GM12878 (cell line): ENCODE measurements at regions not wholly inside any gene's neighbourhood (a gene's known extent, or its start where the extent isn't known, plus 50 kb on each side); places are given as distances from the start of the nearest gene placed in this dataset.

Experiments used
- ATAC-seq: fragments of 200-7000 bp; cut with Tn5 transposase; 3 replicates; pipeline ENCODE4 v1.9.1; 2020; ENCODE audit warnings: mild to moderate bottlenecking, moderate library complexity
- BruUV-seq: library from RNA; stranded (reverse); fragments of 400-500 nt; replicated peaks from 2 replicates; lab custom pipeline; 2021; lab: Mats Ljungman, UMichigan
- CTCF ChIA-PET: fragments of 300-600 bp; sonication (Branson Sonifier 250); formaldehyde crosslinking; extraction: SDS; loops from one replicate; lab custom pipeline; 2021; ENCODE audit warnings: inconsistent platforms; lab: Yijun Ruan, JAX
- POLR2A ChIA-PET: fragments of 350-600 bp; formaldehyde crosslinking; extraction: SDS; loops from one replicate; lab custom pipeline; 2021; ENCODE audit warnings: inconsistent platforms; lab: Charles Lee
- RAD21 ChIA-PET: fragments of 300-600 bp; sonication (Branson Sonifier 250); formaldehyde crosslinking; loops from one replicate; lab custom pipeline; 2023; ENCODE audit warnings: antibody characterized with exemption; ENCODE audit not compliant: unreplicated experiment; lab: Charles Lee
- SMC1A ChIA-PET: fragments of 300-600 bp; sonication (Branson Sonifier 250); formaldehyde crosslinking; loops from one replicate; lab custom pipeline; 2023; ENCODE audit not compliant: unreplicated experiment, uncharacterized antibody; lab: Charles Lee
- DNase-seq: peaks from one replicate; pipeline ENCODE4 v3.0.0-alpha.2; 2011; ENCODE audit warnings: low read depth, low spot score
- FAIRE-seq: peaks from 3 replicates; lab custom pipeline; 2011; peaks lifted over from hg19 to GRCh38; lab: Jason Lieb, UNC
- H2AFZ ChIP-seq: 2 replicates; pipeline ENCODE4 v1.6.0; 2011; ENCODE audit warnings: low read depth, low read length, control low read depth; ENCODE audit not compliant: control insufficient read depth
- H3K27ac ChIP-seq: 2 replicates; pipeline ENCODE4 v1.5.1; 2011; ENCODE audit warnings: control low read depth; ENCODE audit not compliant: control insufficient read depth, insufficient read depth
- H3K27me3 ChIP-seq, 2 experiments: replicated peaks in 1 of 2; 2 replicates each; pipeline versions ENCODE4 v1.6.0 to v1.6.1; 2011; ENCODE audit warnings: low read length in 1 of 2; ENCODE audit not compliant: control insufficient read depth in 2 of 2, insufficient read depth in 2 of 2
- H3K36me3 ChIP-seq, 2 experiments: 2 replicates each; pipeline ENCODE4 v1.5.1; 2011; ENCODE audit warnings: low read length in 1 of 2; ENCODE audit not compliant: control insufficient read depth in 2 of 2, insufficient read depth in 2 of 2
- H3K4me1 ChIP-seq: 2 replicates; pipeline ENCODE4 v1.6.1; 2011; ENCODE audit warnings: mild to moderate bottlenecking, low read length, moderate library complexity, mixed read lengths; ENCODE audit not compliant: control insufficient read depth, insufficient read depth
- H3K4me2 ChIP-seq: 2 replicates; pipeline ENCODE4 v1.6.0; 2011; ENCODE audit warnings: control low read depth; ENCODE audit not compliant: control insufficient read depth, insufficient read depth
- H3K4me3 ChIP-seq: fragments of 200-600 bp; sonication (generic); 2 replicates; pipeline ENCODE4 v1.5.1; 2016
- H3K79me2 ChIP-seq: 2 replicates; pipeline ENCODE4 v1.6.0; 2011; ENCODE audit warnings: low read length; ENCODE audit not compliant: control insufficient read depth, insufficient read depth
- H3K9ac ChIP-seq: 2 replicates; pipeline ENCODE4 v1.8.0; 2011; ENCODE audit warnings: low read length, control low read depth, mixed read lengths; ENCODE audit not compliant: control insufficient read depth, insufficient read depth
- H3K9me3 ChIP-seq: replicated peaks from 3 replicates; pipeline ENCODE4 v1.5.1; 2011; ENCODE audit warnings: mild to moderate bottlenecking, low read length; ENCODE audit not compliant: control insufficient read depth, insufficient read depth
- H4K20me1 ChIP-seq: 2 replicates; pipeline ENCODE4 v1.6.0; 2011; ENCODE audit not compliant: control insufficient read depth, insufficient read depth
- CREB1 ChIP-seq: IDR thresholded peaks from 2 replicates; pipeline ENCODE4 v1.6.1; 2012; ENCODE audit warnings: low read depth, mild to moderate bottlenecking, inconsistent platforms
- CREM ChIP-seq: IDR thresholded peaks from 2 replicates; pipeline ENCODE4 v1.6.1; 2014; ENCODE audit warnings: antibody characterized with exemption, low read depth
- CTCF ChIP-seq, 3 experiments: IDR thresholded peaks in 2 of 3; conservative IDR thresholded peaks in 1 of 3; 2 replicates each; pipeline ENCODE4 v1.5.1; 2011; ENCODE audit warnings: low read depth in 3 of 3, low read length in 3 of 3, mild to moderate bottlenecking in 3 of 3, control low read depth in 2 of 3, moderate library complexity in 2 of 3, inconsistent platforms in 1 of 3, mixed read lengths in 1 of 3; ENCODE audit not compliant: control insufficient read depth in 2 of 3, insufficient read depth in 1 of 3; ENCODE audit errors: extremely low read depth in 1 of 3
- IKZF2 ChIP-seq, 2 experiments: fragments of 450-650 bp; IDR thresholded peaks; 2 replicates each; pipeline ENCODE4 v1.6.1; 2017; ENCODE audit warnings: mild to moderate bottlenecking in 2 of 2, moderate library complexity in 2 of 2
- JUNB ChIP-seq: IDR thresholded peaks from 2 replicates; pipeline ENCODE4 v1.6.1; 2016; ENCODE audit warnings: antibody characterized with exemption, mild to moderate bottlenecking
- KLF5 ChIP-seq: fragments of 450-650 bp; IDR thresholded peaks from 2 replicates; pipeline ENCODE4 v1.6.1; 2014; ENCODE audit warnings: mild to moderate bottlenecking; ENCODE audit not compliant: partially characterized antibody
- MEF2A ChIP-seq: IDR thresholded peaks from 2 replicates; pipeline ENCODE4 v1.6.1; 2011; ENCODE audit warnings: low read depth, mild to moderate bottlenecking, low read length, moderate library complexity; ENCODE audit not compliant: insufficient read depth
- MEF2B ChIP-seq: fragments of 450-650 bp; IDR thresholded peaks from 2 replicates; pipeline ENCODE4 v1.6.1; 2018; ENCODE audit warnings: mild to moderate bottlenecking, moderate library complexity; ENCODE audit not compliant: partially characterized antibody, poor library complexity, severe bottlenecking
- MYC ChIP-seq: IDR thresholded peaks from 2 replicates; pipeline ENCODE4 v1.6.1; 2011; ENCODE audit warnings: mild to moderate bottlenecking, low read length, moderate library complexity, inconsistent platforms; ENCODE audit not compliant: insufficient read depth, insufficient replicate concordance, insufficient read length, severe bottlenecking
- PAX5 ChIP-seq: IDR thresholded peaks from 2 replicates; pipeline ENCODE4 v1.6.1; 2011; ENCODE audit warnings: low read depth, low read length, borderline replicate concordance
- PML ChIP-seq: IDR thresholded peaks from 2 replicates; pipeline ENCODE4 v1.6.1; 2012; ENCODE audit warnings: low read length, inconsistent platforms
- POLR2AphosphoS2 ChIP-seq: IDR thresholded peaks from 2 replicates; pipeline ENCODE4 v1.6.1; 2011; ENCODE audit warnings: low read depth, mild to moderate bottlenecking, low read length, improper control_type of control experiment, moderate library complexity
- TARDBP ChIP-seq: IDR thresholded peaks from 2 replicates; pipeline ENCODE4 v1.6.1; 2016; ENCODE audit warnings: borderline replicate concordance
- YBX1 ChIP-seq: fragments of 450-650 bp; IDR thresholded peaks from 2 replicates; pipeline ENCODE4 v1.6.1; 2016; ENCODE audit warnings: antibody characterized with exemption
- ZBED1 ChIP-seq: IDR thresholded peaks from 2 replicates; pipeline ENCODE4 v1.6.1; 2016; ENCODE audit warnings: borderline replicate concordance
- ZBTB4 ChIP-seq: fragments of 450-650 bp; formaldehyde crosslinking; IDR thresholded peaks from 2 replicates; pipeline ENCODE4 v1.4.0; 2022; ENCODE audit warnings: mild to moderate bottlenecking, moderate library complexity
- ZNF24 ChIP-seq: fragments of 450-650 bp; IDR thresholded peaks from 2 replicates; pipeline ENCODE4 v1.6.1; 2017; ENCODE audit warnings: antibody characterized with exemption, mild to moderate bottlenecking
- WGBS: methylation state at CpG from one replicate; pipeline ENCODE4 v1.1.6; 2016; ENCODE audit warnings: low lambda C conversion rate; ENCODE audit not compliant: insufficient replicate concordance, insufficient coverage; ENCODE audit errors: missing lambda C conversion rate; 5-methylcytosine and 5-hydroxymethylcytosine counted together
- in situ Hi-C: fragments of 300-500 bp; cut with MboI; formaldehyde crosslinking; loops from 9 replicates; pipeline ENCODE4 v1.14.3; 2018; ENCODE audit warnings: mixed read lengths
- intact Hi-C: fragments of 100-400 bp; cut with micrococcal nuclease; formaldehyde crosslinking; loops from one replicate; pipeline ENCODE4 v1.14.2; 2022; ENCODE audit not compliant: unreplicated experiment
- TF ChIP-seq, protein P1 (sequence below): fragments of 450-650 bp; IDR thresholded peaks from 2 replicates; pipeline ENCODE4 v1.6.1; 2014; ENCODE audit warnings: mild to moderate bottlenecking
- TF ChIP-seq, protein P2 (sequence below): IDR thresholded peaks from 2 replicates; pipeline ENCODE4 v1.6.1; 2011; ENCODE audit warnings: mild to moderate bottlenecking, low read depth, low read length, moderate library complexity; ENCODE audit not compliant: insufficient replicate concordance

GRCh38 chr12:107978641-107979040 is 150.4 kb upstream of the WSCD2 start:
- SMC1A ChIA-PET: interaction anchor here (0.8 to 1.5 kb wide), 2 partner anchors 12 to 15 kb away, joined by 3 to 4 read pairs; no protein-coding TSS in a partner anchor
- TF ChIP-seq MEF2A (no peak), PML (no peak), JUNB (no peak), KLF5 (no peak), YBX1 (no peak), MEF2B (no peak), POLR2AphosphoS2 (no peak), ZBTB4 (CRISPR knock-in tag) (no peak), ZBED1 (no peak), PAX5 (no peak), CREB1 (no peak), CTCF (IDR thresholded peaks at IDR 0.05 in 2 of 3, conservative IDR thresholded peaks at IDR 0.05 in 1 of 3; ENCODE audit: control insufficient read depth in 2 of 3, extremely low read depth in 1 of 3, insufficient read depth in 1 of 3, low read depth in 3 of 3, low read length in 3 of 3) (no peak), ZNF24 (no peak), CREM (no peak), TARDBP (no peak), MYC (no peak), IKZF2 (IDR thresholded peaks at IDR 0.05) (no peak)
- TF ChIP-seq, protein P1, sequence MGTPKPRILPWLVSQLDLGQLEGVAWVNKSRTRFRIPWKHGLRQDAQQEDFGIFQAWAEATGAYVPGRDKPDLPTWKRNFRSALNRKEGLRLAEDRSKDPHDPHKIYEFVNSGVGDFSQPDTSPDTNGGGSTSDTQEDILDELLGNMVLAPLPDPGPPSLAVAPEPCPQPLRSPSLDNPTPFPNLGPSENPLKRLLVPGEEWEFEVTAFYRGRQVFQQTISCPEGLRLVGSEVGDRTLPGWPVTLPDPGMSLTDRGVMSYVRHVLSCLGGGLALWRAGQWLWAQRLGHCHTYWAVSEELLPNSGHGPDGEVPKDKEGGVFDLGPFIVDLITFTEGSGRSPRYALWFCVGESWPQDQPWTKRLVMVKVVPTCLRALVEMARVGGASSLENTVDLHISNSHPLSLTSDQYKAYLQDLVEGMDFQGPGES: no peak
- TF ChIP-seq, protein P2, sequence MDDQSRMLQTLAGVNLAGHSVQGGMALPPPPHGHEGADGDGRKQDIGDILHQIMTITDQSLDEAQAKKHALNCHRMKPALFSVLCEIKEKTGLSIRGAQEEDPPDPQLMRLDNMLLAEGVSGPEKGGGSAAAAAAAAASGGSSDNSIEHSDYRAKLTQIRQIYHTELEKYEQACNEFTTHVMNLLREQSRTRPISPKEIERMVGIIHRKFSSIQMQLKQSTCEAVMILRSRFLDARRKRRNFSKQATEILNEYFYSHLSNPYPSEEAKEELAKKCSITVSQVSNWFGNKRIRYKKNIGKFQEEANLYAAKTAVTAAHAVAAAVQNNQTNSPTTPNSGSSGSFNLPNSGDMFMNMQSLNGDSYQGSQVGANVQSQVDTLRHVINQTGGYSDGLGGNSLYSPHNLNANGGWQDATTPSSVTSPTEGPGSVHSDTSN: no peak
- H3K9me3 ChIP-seq: no peaks in the 10 kb centered on the region
- H3K9ac ChIP-seq: no peak overlapping the region
- in situ Hi-C loops: no loop called here
- no peak overlapping the region for H3K4me2 ChIP-seq
- no peak overlapping the region for H3K27ac ChIP-seq
- POLR2A ChIA-PET: no interaction called here
- ATAC-seq (no peak), FAIRE-seq (no peak), DNase-seq (no peak)
- no peak overlapping the region for H3K4me3 ChIP-seq
- H3K27me3 ChIP-seq: no peaks in the 10 kb centered on the region
- no peaks in the 10 kb centered on the region for H4K20me1 ChIP-seq
- CTCF ChIA-PET: interaction anchor here (1.8 to 2.8 kb wide), 2 partner anchors 11 to 15 kb away, joined by 12 to 14 read pairs; no protein-coding TSS in a partner anchor
- H3K79me2 ChIP-seq: no peaks in the 10 kb centered on the region
- no peaks in the 10 kb centered on the region for H3K36me3 ChIP-seq
- no TSS peak for BruUV-seq
- WGBS: 22% methylated on average over 4 of the region's 4 CpGs
- H3K4me1 ChIP-seq: no peaks in the 10 kb centered on the region
- RAD21 ChIA-PET: no interaction called here
- intact Hi-C loops: no loop called here
- no peak overlapping the region for H2AFZ ChIP-seq
